HG02610 (cell line): ENCODE measurements at regions not wholly inside any gene's neighbourhood (a gene's known extent, or its start where the extent isn't known, plus 50 kb on each side); places are given as distances from the start of the nearest gene placed in this dataset.
"Not testable (repeated sequence)": the region's sequence is repeated elsewhere in the genome, so short reads cannot be mapped to it uniquely, and the experiment has no call there.

Source experiments
- ATAC-seq: cut with Tn5 transposase; IDR thresholded peaks from one replicate; pipeline ENCODE4 v1.9.1; 2021; ENCODE audit warnings: mild to moderate bottlenecking, moderate library complexity; ENCODE audit not compliant: unreplicated experiment

GRCh38 chr2:154580767-154581166 lies 117.7 kb upstream of the KCNJ3 start:
- no peak for ATAC-seq

- ATAC-seq = not testable (repeated sequence)
Observed at GRCh38 chr2:154582694-154583093, 115.8 kb upstream of the KCNJ3 start.

GRCh38 chr2:154583274-154583673 lies 115.2 kb upstream of the KCNJ3 start:
- ATAC-seq = not testable (repeated sequence)

GRCh38 chr2:154587739-154588138 lies 110.8 kb upstream of the KCNJ3 start:
- no peak for ATAC-seq

GRCh38 chr2:154588838-154589237 lies 109.7 kb upstream of the KCNJ3 start:
- ATAC-seq = no peak

GRCh38 chr2:154589514-154589913 lies 109.0 kb upstream of the KCNJ3 start:
- no peak for ATAC-seq

- ATAC-seq = no peak
Observed at GRCh38 chr2:154591294-154591820, 107.1 kb upstream of the KCNJ3 start.

GRCh38 chr2:154599189-154599588 lies 99.3 kb upstream of the KCNJ3 start:
- no peak for ATAC-seq

- no peak for ATAC-seq
Observed at GRCh38 chr2:154600927-154601494, 97.5 kb upstream of the KCNJ3 start.

- ATAC-seq = no peak
Observed at GRCh38 chr2:154603682-154604081, 94.8 kb upstream of the KCNJ3 start.

GRCh38 chr2:154608438-154608837 lies 90.1 kb upstream of the KCNJ3 start:
- ATAC-seq = no peak

GRCh38 chr2:154614906-154615305 lies 83.6 kb upstream of the KCNJ3 start:
- no peak for ATAC-seq

- no peak for ATAC-seq
Observed at GRCh38 chr2:154616659-154617058, 81.8 kb upstream of the KCNJ3 start.

- no peak for ATAC-seq
Observed at GRCh38 chr2:154620471-154620870, 78.0 kb upstream of the KCNJ3 start.

- ATAC-seq = peak; percentile 71
Observed at GRCh38 chr2:154623819-154624218, 74.7 kb upstream of the KCNJ3 start.

- ATAC-seq = no peak
Observed at GRCh38 chr2:154637456-154637855, 61.0 kb upstream of the KCNJ3 start.

GRCh38 chr2:154638783-154639182 lies 59.7 kb upstream of the KCNJ3 start:
- no peak for ATAC-seq

- no peak for ATAC-seq
Observed at GRCh38 chr2:154640000-154640399, 58.5 kb upstream of the KCNJ3 start.
